GM12873 (cell line): ENCODE measurements at regions not wholly inside any gene's neighbourhood (a gene's known extent, or its start where the extent isn't known, plus 50 kb on each side); places are given as distances from the start of the nearest gene placed in this dataset.

ENCODE experiments used
- CTCF ChIP-seq: IDR thresholded peaks from 2 replicates; pipeline ENCODE4 v1.5.1; 2012; ENCODE audit warnings: low read depth, mild to moderate bottlenecking, moderate library complexity, low read length, control low read depth; ENCODE audit not compliant: insufficient read depth; ENCODE audit errors: missing control alignments

- TF ChIP-seq CTCF: no peak
Measured at GRCh38 chr1:3954170-3955169, 54.4 kb upstream of the C1orf174 start.

DNA sequence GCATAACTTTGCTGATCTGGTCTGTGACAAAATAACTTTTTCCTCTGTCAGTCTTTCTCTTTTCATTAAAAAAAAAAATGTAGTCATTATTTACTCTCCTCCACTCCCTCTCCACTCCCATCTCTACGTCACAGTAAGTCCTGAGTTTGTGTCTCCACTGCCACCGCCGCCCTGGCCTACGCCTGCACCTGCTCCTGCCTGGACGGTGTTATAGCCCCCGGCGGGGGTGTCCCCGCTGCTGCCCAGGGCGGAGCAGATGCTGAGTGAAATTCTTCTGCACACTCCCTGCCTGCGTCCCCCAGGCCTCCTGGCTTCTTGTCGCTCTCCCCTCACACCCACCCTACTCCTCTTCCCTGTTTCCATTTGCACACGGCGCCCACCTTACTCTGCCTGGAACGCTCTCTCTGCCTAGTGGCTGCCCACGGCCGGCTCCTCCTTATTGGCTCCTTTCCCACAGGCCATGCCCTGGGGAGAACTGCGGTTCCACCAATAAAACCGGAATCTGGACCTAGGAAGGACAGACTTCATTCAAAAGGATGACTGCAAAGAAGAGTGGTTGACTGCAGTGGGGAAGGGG lies 55.2 kb upstream of the C1orf174 start:
- no peak for TF ChIP-seq CTCF

- TF ChIP-seq CTCF: no peak
Measured at GRCh38 chr1:3956527-3957170, 56.6 kb upstream of the C1orf174 start.

GRCh38 chr1:3959361-3959760 lies 59.3 kb upstream of the C1orf174 start:
- no peak for TF ChIP-seq CTCF

- no peak for TF ChIP-seq CTCF
Measured at GRCh38 chr1:3963554-3963953, 63.5 kb upstream of the C1orf174 start.

DNA sequence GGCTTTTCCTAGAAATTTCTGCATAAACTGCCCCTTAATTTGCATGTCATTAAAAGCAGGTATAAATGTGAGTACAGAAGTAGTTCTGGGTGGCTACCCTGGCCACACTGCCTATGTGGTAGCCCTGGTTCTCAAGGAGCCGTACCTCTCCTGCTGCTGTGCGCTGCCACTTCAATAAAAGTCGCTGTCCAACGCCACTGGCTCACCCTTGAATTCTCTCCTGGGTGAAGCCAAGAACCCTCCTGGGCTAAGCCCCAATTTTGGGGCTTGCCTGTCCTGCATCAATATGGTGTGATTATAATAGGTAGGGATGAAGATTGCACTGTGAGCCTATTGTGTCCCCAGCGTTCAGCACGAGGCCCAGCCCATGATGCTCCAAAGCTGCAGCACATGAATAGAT lies 65.6 kb upstream of the C1orf174 start:
- no peak for TF ChIP-seq CTCF

DNA sequence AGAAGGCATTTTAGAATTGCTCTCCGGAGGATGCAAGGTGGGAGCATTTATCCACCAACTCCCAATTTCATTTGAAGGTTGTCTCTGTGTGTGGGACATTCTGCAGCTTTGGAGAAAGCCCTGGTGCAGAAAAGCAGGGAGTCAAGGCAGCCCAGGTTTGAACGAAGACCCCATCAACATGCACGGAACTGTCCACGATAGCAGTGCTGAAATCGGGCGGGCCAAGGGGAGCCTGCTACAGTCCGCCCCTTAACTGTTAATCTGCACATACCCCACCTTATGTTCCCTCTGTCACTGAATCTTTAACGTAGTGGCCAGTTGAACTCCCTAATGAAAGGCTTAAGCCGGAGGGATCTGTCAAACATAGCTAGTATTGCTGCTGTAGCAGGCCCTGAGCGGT lies 68.8 kb upstream of the C1orf174 start:
- TF ChIP-seq CTCF: no peak
